ENCODE measurements at regions not wholly inside any gene's neighbourhood (a gene's known extent, or its start where the extent isn't known, plus 50 kb on each side); places are given as distances from the start of the nearest gene placed in this dataset.

- TF ChIP-seq, protein P1, sequence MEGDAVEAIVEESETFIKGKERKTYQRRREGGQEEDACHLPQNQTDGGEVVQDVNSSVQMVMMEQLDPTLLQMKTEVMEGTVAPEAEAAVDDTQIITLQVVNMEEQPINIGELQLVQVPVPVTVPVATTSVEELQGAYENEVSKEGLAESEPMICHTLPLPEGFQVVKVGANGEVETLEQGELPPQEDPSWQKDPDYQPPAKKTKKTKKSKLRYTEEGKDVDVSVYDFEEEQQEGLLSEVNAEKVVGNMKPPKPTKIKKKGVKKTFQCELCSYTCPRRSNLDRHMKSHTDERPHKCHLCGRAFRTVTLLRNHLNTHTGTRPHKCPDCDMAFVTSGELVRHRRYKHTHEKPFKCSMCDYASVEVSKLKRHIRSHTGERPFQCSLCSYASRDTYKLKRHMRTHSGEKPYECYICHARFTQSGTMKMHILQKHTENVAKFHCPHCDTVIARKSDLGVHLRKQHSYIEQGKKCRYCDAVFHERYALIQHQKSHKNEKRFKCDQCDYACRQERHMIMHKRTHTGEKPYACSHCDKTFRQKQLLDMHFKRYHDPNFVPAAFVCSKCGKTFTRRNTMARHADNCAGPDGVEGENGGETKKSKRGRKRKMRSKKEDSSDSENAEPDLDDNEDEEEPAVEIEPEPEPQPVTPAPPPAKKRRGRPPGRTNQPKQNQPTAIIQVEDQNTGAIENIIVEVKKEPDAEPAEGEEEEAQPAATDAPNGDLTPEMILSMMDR (IDR thresholded peaks at IDR 0.05; ENCODE audit: low read depth, low read length), result no peak
- no peak for TF ChIP-seq EZH2phosphoT487 (IDR thresholded peaks at IDR 0.05; ENCODE audit: low read depth)
These were observed 94.8 kb downstream of the QPCT start for GRCh38 chr2:37439131-37439642.

All from OCI-LY3 (cell line).